ENCODE measurements at regions not wholly inside any gene's neighbourhood (a gene's known extent, or its start where the extent isn't known, plus 50 kb on each side); places are given as distances from the start of the nearest gene placed in this dataset.

- Histone ChIP-seq H3K27ac (no peak overlapping the region), H3K27me3 (no peaks in the 10 kb centered on the region), H3K9me3 (replicated peaks in 1 of 3) (no peaks in the 10 kb centered on the region), H3K4me3 (no peak overlapping the region), H3K4me1 (replicated peaks in 1 of 2) (no peaks in the 10 kb centered on the region), H3K36me3 (replicated peaks in 1 of 2) (no peaks in the 10 kb centered on the region)
- no peak for DNase-seq
- intact Hi-C loops (cut with DNase I) = no loop called here
- WGBS, 4 donors = 61 to 83% (median 78%) methylated on average over 1 of the region's 1 CpG
- TF ChIP-seq POLR2A (IDR thresholded peaks at IDR 0.05) = no peak
- TF ChIP-seq CTCF (IDR thresholded peaks at IDR 0.05) = no peak
Measured at GRCh38 chr2:198441246-198441645, 636.9 kb downstream of the PLCL1 start.

GRCh38 chr2:198440833-198441232 is 636.4 kb downstream of the PLCL1 start:
- H3K4me3 ChIP-seq = no peak overlapping the region
- no peak overlapping the region for H3K27ac ChIP-seq
- TF ChIP-seq POLR2A (IDR thresholded peaks at IDR 0.05) (no peak), CTCF (IDR thresholded peaks at IDR 0.05) (no peak)
- DNase-seq = no peak
- no peaks in the 10 kb centered on the region for H3K4me1 ChIP-seq (replicated peaks in 1 of 2)
- no peaks in the 10 kb centered on the region for H3K9me3 ChIP-seq (replicated peaks in 1 of 3)
- H3K27me3 ChIP-seq = no peaks in the 10 kb centered on the region
- no peaks in the 10 kb centered on the region for H3K36me3 ChIP-seq (replicated peaks in 1 of 2)
- WGBS, 4 donors = 34 to 47% (median 44%) methylated on average over 2 of the region's 2 CpGs
- intact Hi-C loops (cut with DNase I) = no loop called here

- H3K27me3 ChIP-seq = no peaks in the 10 kb centered on the region
- H3K36me3 ChIP-seq (replicated peaks in 1 of 2) = no peaks in the 10 kb centered on the region
- TF ChIP-seq CTCF (IDR thresholded peaks at IDR 0.05) = no peak
- no peak for TF ChIP-seq POLR2A (IDR thresholded peaks at IDR 0.05)
- H3K27ac ChIP-seq = no peak overlapping the region
- no peak overlapping the region for H3K4me3 ChIP-seq
- intact Hi-C loops (cut with DNase I) = no loop called here
- no peaks in the 10 kb centered on the region for H3K9me3 ChIP-seq (replicated peaks in 1 of 3)
- DNase-seq = no peak
- WGBS, 4 donors = 76 to 94% (median 88%) methylated on average over 1 of the region's 1 CpG
- no peaks in the 10 kb centered on the region for H3K4me1 ChIP-seq (replicated peaks in 1 of 2)
Measured at GRCh38 chr2:198438331-198438730, 633.9 kb downstream of the PLCL1 start.

- TF ChIP-seq POLR2A (IDR thresholded peaks at IDR 0.05) = no peak
- TF ChIP-seq CTCF (IDR thresholded peaks at IDR 0.05) = no peak
- intact Hi-C loops (cut with DNase I) = no loop called here
- no peaks in the 10 kb centered on the region for H3K27me3 ChIP-seq
- WGBS, 4 donors = 53 to 71% (median 56%) methylated on average over 1 of the region's 1 CpG
- H3K9me3 ChIP-seq (replicated peaks in 1 of 3) = no peaks in the 10 kb centered on the region
- no peaks in the 10 kb centered on the region for H3K36me3 ChIP-seq (replicated peaks in 1 of 2)
- DNase-seq = no peak
- H3K4me3 ChIP-seq = no peak overlapping the region
- H3K4me1 ChIP-seq (replicated peaks in 1 of 2) = no peaks in the 10 kb centered on the region
- H3K27ac ChIP-seq = no peak overlapping the region
Measured at GRCh38 chr2:198424112-198424511, 619.7 kb downstream of the PLCL1 start.
